Sigmoid colon (tissue), 4 donors: ENCODE measurements at regions not wholly inside any gene's neighbourhood (a gene's known extent, or its start where the extent isn't known, plus 50 kb on each side); places are given as distances from the start of the nearest gene placed in this dataset.

Source experiments
- CTCF ChIP-seq, 4 experiments: fragments of 450-650 bp in 3 of 4; fragments of 200-600 bp in 1 of 4; IDR thresholded peaks; one replicate each; pipeline ENCODE4 v1.5.1; 2016 to 2019; ENCODE audit warnings: antibody characterized with exemption in 4 of 4, mild to moderate bottlenecking in 3 of 4, moderate library complexity in 2 of 4
- EP300 ChIP-seq, 4 donors: sonication (generic); formaldehyde crosslinking; IDR thresholded peaks; one replicate each; pipeline ENCODE4 v1.6.1; 2017; ENCODE audit warnings: antibody characterized with exemption in 4 of 4
- POLR2A ChIP-seq, 2 donors: fragments of 450-650 bp; IDR thresholded peaks; one replicate each; pipeline ENCODE4 v1.6.1; 2016; ENCODE audit warnings: antibody characterized with exemption in 2 of 2, mild to moderate bottlenecking in 2 of 2, moderate library complexity in 2 of 2
- POLR2AphosphoS5 ChIP-seq, 4 donors: sonication (generic); formaldehyde crosslinking; IDR thresholded peaks; one replicate each; pipeline ENCODE4 v1.6.1; 2017; ENCODE audit warnings: antibody characterized with exemption in 4 of 4

- TF ChIP-seq CTCF (IDR thresholded peaks at IDR 0.05) (no peak), POLR2A (IDR thresholded peaks at IDR 0.05) (no peak), EP300 (IDR thresholded peaks at IDR 0.05) (no peak), POLR2AphosphoS5 (IDR thresholded peaks at IDR 0.05) (no peak)
Observed at GRCh38 chr6:74282143-74282689, 586.2 kb downstream of the CD109 start.
